ENCODE measurements at regions not wholly inside any gene's neighbourhood (a gene's known extent, or its start where the extent isn't known, plus 50 kb on each side); places are given as distances from the start of the nearest gene placed in this dataset.

DNA sequence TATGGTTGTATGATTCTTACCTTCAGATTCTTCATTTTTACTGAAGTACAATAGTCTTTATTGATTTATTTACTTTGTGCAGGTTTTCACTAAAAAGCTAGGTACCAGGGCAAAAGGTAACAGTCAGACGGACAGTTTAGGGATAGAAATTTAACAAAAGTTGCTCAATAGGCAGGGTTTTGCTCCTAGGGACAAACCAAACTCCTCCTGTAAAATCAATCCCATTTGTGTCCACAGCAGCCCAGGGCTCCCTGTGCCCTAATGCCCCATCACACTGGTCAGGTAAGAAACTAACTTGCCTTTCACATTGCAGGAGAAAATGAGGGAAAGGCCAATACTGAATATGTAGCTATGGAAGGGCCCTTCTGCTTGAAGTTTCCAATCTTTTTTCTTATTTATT is 410.9 kb downstream of the EPHA4 start:
- TF ChIP-seq, protein P1, sequence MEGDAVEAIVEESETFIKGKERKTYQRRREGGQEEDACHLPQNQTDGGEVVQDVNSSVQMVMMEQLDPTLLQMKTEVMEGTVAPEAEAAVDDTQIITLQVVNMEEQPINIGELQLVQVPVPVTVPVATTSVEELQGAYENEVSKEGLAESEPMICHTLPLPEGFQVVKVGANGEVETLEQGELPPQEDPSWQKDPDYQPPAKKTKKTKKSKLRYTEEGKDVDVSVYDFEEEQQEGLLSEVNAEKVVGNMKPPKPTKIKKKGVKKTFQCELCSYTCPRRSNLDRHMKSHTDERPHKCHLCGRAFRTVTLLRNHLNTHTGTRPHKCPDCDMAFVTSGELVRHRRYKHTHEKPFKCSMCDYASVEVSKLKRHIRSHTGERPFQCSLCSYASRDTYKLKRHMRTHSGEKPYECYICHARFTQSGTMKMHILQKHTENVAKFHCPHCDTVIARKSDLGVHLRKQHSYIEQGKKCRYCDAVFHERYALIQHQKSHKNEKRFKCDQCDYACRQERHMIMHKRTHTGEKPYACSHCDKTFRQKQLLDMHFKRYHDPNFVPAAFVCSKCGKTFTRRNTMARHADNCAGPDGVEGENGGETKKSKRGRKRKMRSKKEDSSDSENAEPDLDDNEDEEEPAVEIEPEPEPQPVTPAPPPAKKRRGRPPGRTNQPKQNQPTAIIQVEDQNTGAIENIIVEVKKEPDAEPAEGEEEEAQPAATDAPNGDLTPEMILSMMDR (conservative IDR thresholded peaks at IDR 0.05; ENCODE audit: low read length) = no peak
- TF ChIP-seq EZH2phosphoT487 (IDR thresholded peaks at IDR 0.05; ENCODE audit: borderline replicate concordance) = no peak

Data from Loucy (cell line).